ENCODE measurements at regions not wholly inside any gene's neighbourhood (a gene's known extent, or its start where the extent isn't known, plus 50 kb on each side); places are given as distances from the start of the nearest gene placed in this dataset.

DNA sequence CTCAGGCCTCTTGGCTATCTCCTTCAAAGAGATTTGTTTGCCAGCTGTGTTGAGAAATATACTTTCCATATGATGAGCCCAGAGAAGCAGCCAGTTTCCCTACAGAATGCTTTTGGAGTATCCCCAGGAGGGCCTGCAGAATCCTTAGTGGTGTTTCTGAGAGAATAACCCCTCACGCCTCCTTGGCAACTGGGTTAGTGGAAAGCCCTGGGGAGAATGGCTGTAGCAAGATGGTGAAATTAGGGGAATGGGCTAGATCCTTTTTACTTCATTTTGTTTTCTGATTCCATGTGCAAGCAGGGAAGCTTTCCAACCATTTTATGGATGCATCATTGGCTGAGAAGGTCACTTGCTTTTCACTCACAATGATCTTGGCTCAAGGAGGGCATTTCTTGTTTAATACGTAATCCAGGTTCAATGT is 364.6 kb downstream of the DMRT2 start:
- Histone ChIP-seq H4K20me1 (no peaks in the 10 kb centered on the region), H3K36me3 (no peaks in the 10 kb centered on the region), H3K9ac (no peak overlapping the region), H3K9me3 (replicated peaks in 1 of 11) (no peaks in the 10 kb centered on the region), H3K4me2 (no peak overlapping the region), H3K4me3 (no peak overlapping the region), H3K4me1 (no peaks in the 10 kb centered on the region), H3K27ac (no peak overlapping the region), H3K27me3 (no peaks in the 10 kb centered on the region)
- no peak for TF ChIP-seq Cebpa-rat (IDR thresholded peaks at IDR 0.05)

DNA sequence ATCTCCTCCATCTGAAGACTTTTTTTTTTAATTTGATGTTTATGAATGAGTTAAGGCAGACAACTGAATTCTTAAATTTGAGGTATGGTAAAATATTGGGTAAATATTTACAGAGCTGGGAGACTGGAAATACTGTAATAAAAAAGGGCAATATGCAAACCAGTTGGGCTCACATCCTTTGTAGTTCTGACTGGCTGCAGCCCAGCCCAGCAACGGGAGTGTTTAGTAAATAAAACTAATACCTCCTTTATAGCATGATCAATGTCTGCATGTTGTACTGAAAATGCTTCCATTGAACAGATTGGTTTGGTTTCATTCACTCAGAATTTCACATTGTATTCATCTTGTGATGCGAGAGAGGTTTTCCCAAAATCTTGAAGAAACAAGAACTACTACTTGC is 365.0 kb downstream of the DMRT2 start:
- Histone ChIP-seq H3K27me3 (no peaks in the 10 kb centered on the region), H3K9me3 (replicated peaks in 1 of 11) (no peaks in the 10 kb centered on the region), H3K27ac (no peak overlapping the region), H3K4me3 (no peak overlapping the region), H3K36me3 (no peaks in the 10 kb centered on the region), H3K4me2 (no peak overlapping the region), H3K9ac (no peak overlapping the region), H4K20me1 (no peaks in the 10 kb centered on the region), H3K4me1 (no peaks in the 10 kb centered on the region)
- TF ChIP-seq Cebpa-rat (IDR thresholded peaks at IDR 0.05), result no peak

DNA sequence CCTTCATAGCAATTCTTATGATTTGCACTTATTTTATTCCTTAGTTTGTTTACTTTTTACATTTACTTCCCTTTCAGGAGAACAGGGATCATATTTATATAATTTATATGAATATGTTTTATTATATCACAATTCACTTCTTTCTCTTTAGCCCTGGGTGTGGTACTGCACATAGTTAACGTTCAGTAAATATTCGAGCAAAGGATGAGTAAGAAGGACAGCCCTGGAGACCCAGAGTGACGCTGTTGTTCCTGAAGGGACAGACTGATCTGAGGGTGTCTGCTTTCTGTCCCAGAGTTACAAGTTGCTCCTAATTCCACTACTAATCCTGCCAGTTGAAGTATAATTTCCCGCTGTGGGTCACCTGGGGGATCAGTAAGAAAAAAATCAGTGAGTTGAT is 366.1 kb downstream of the DMRT2 start:
- Histone ChIP-seq H4K20me1 (no peaks in the 10 kb centered on the region), H3K4me2 (no peak overlapping the region), H3K4me3 (no peak overlapping the region), H3K9me3 (replicated peaks in 1 of 11) (no peaks in the 10 kb centered on the region), H3K9ac (no peak overlapping the region), H3K27ac (no peak overlapping the region), H3K36me3 (no peaks in the 10 kb centered on the region), H3K4me1 (no peaks in the 10 kb centered on the region), H3K27me3 (no peaks in the 10 kb centered on the region)
- TF ChIP-seq Cebpa-rat (IDR thresholded peaks at IDR 0.05), result no peak

DNA sequence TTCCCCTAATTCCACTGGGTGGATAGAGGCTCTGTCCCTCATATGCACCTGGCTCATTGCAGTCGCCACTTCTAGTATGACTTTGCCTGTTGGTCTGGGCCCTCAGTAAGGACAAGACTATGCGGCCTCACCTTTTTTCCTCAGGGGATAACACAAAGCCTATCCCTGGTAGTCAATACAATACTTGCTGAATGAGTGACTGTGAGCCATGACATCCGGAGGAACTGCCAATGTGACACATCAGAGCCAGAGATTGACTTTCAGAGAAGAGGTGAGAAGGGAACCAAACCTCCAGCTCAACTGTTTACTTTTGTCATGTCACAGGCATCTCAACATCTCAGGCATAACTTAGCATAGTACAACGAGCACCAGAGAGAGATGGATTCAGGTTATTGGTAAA is 371.3 kb downstream of the DMRT2 start:
- no peak overlapping the region for H3K27ac ChIP-seq
- TF ChIP-seq Cebpa-rat (IDR thresholded peaks at IDR 0.05), result no peak
- no peaks in the 10 kb centered on the region for H3K4me1 ChIP-seq
- H3K9me3 ChIP-seq (replicated peaks in 1 of 11), result peaks cover 6 to 15% (median 11%) of the 10 kb centered on the region in 11 experiments; a peak in 17 of 22 replicates
- no peaks in the 10 kb centered on the region for H3K27me3 ChIP-seq
- no peaks in the 10 kb centered on the region for H3K36me3 ChIP-seq
- H3K9ac ChIP-seq, result no peak overlapping the region
- no peak overlapping the region for H3K4me2 ChIP-seq
- no peaks in the 10 kb centered on the region for H4K20me1 ChIP-seq
- H3K4me3 ChIP-seq, result no peak overlapping the region

DNA sequence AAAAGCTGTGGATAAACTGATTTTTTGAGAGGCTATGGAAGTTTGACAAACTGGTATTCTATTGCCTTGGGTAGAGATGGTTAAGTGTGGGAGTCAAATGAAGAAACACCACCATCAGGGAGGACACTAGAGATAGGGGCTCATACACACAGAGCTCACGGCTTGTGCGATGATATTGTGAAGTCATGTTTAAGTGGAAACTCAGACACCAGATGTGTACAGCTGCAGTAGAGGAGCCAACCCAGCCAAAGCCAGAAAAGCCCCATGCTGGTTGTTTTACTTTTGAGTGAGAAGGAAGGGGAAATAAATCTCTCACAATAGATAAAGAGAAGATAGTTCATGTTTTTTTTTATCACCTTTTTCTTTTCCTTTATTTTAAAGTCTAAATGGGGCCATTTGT is 377.7 kb downstream of the DMRT2 start:
- Histone ChIP-seq H3K4me3 (no peak overlapping the region), H3K27ac (no peak overlapping the region), H3K9me3 (replicated peaks in 1 of 11) (peaks cover 6 to 15% (median 11%) of the 10 kb centered on the region in 11 experiments; a peak in 17 of 22 replicates), H3K36me3 (no peaks in the 10 kb centered on the region), H3K9ac (no peak overlapping the region), H3K27me3 (no peaks in the 10 kb centered on the region), H3K4me2 (no peak overlapping the region), H3K4me1 (no peaks in the 10 kb centered on the region), H4K20me1 (no peaks in the 10 kb centered on the region)
- TF ChIP-seq Cebpa-rat (IDR thresholded peaks at IDR 0.05), result no peak

DNA sequence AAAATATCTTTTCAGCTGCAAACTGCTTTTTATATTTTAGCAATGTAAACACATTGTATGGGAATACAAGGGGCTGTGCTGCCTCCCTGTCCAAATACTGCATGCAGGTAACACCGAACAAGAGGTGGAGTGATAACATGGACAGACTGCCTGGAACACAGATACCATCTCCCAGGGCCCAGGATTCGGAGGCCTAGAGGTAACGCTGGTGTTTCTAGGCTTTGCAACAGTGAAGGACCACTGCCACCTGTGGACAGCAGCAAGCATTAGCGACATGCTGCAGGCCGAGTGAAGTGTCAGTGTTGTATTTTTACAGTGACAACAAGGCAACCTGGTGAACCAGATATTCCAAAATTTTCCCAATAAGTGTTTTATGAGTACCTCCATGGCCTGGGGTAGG is 379.1 kb downstream of the DMRT2 start:
- Histone ChIP-seq H3K27ac (no peak overlapping the region), H3K9ac (no peak overlapping the region), H3K4me3 (no peak overlapping the region), H3K4me2 (no peak overlapping the region), H3K4me1 (no peaks in the 10 kb centered on the region), H3K36me3 (no peaks in the 10 kb centered on the region), H3K9me3 (replicated peaks in 1 of 11) (peaks cover 4 to 10% (median 9%) of the 10 kb centered on the region in 11 experiments; a peak in 17 of 22 replicates), H3K27me3 (no peaks in the 10 kb centered on the region), H4K20me1 (no peaks in the 10 kb centered on the region)
- TF ChIP-seq Cebpa-rat (IDR thresholded peaks at IDR 0.05), result no peak

DNA sequence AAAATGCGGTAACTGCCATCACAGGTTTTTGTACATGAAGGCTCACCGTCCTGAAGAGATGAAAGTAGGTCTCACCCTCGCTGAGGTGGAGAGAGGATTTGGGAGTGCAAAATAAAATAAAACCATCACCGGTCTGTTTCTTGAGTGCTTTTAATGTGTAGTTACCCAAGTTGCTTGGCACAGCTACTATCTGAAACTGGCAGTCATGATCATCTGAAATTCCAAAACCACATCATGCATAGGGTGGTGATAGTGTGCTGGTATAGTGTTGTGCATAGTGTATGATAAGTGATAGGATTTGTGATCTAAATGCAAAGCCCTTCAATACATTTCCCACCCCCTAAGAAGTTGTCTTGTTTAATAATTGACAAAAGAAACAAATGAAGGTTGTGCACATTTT is 381.3 kb downstream of the DMRT2 start:
- no peaks in the 10 kb centered on the region for H3K36me3 ChIP-seq
- H3K4me2 ChIP-seq, result no peak overlapping the region
- H3K9ac ChIP-seq, result no peak overlapping the region
- H3K27ac ChIP-seq, result no peak overlapping the region
- no peaks in the 10 kb centered on the region for H4K20me1 ChIP-seq
- no peaks in the 10 kb centered on the region for H3K4me1 ChIP-seq
- H3K9me3 ChIP-seq (replicated peaks in 1 of 11), result no peaks in the 10 kb centered on the region
- TF ChIP-seq Cebpa-rat (IDR thresholded peaks at IDR 0.05), result no peak
- H3K4me3 ChIP-seq, result no peak overlapping the region
- no peaks in the 10 kb centered on the region for H3K27me3 ChIP-seq

DNA sequence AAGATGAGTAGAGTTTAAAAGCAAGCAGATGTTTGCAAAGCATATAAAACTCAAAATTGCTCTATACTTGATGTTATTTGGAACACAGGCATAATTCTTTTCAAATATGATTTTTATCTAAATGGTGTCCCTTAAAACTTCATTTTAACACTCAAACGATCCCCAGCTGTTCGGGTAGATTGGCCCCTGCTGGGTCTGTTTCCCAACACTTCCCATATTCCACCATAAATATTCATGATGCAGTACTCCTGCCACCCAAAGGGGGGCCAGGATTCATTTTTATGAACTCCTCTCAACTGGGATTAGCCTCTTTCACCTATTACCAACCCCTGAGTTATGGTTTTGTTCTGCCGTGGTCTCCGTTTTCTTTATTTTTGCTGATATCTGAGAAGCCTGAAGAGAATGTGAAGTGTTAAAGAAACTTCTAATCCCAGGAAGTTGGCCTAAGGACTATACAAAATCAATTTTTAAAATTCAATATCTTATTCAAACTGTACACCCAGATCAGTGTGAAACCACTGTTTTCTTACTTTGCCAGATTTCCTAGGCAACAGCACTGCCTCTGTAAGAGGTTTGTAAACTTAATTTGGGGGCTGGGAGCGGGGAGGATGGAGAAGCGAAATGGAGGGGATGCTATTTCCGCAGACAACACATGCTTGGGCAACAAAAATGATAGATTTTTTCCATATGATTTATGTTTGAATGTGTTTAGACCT is 384.1 kb downstream of the DMRT2 start:
- H3K4me3 ChIP-seq, result no peak overlapping the region
- H3K4me1 ChIP-seq, result no peaks in the 10 kb centered on the region
- H3K9me3 ChIP-seq (replicated peaks in 1 of 11), result no peaks in the 10 kb centered on the region
- H3K27ac ChIP-seq, result no peak overlapping the region
- TF ChIP-seq Cebpa-rat (IDR thresholded peaks at IDR 0.05), result no peak
- H4K20me1 ChIP-seq, result no peaks in the 10 kb centered on the region
- H3K36me3 ChIP-seq, result no peaks in the 10 kb centered on the region
- H3K27me3 ChIP-seq, result no peaks in the 10 kb centered on the region
- no peak overlapping the region for H3K9ac ChIP-seq
- H3K4me2 ChIP-seq, result no peak overlapping the region

DNA sequence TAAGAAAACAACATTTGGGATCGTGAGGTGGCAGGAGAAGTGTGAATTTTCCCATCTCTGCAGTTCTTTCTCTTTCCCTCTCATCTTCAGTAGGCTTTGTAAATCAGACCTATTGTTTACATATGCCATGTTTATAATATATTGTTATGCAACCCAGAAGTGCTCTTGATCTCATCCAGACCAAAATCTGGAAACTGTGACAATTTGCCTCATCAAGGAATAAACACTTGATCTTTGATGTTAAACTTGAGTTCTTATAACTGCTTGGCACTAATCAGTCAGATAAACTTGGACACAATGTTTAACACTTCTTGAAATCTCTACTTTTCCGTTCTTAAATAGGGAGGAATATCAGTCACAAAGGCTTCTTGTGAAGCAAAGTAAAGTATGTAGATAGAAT is 384.7 kb downstream of the DMRT2 start:
- Histone ChIP-seq H3K4me3 (no peak overlapping the region), H3K27ac (no peak overlapping the region), H3K27me3 (no peaks in the 10 kb centered on the region), H4K20me1 (no peaks in the 10 kb centered on the region), H3K4me2 (no peak overlapping the region), H3K9ac (no peak overlapping the region), H3K36me3 (no peaks in the 10 kb centered on the region), H3K4me1 (no peaks in the 10 kb centered on the region), H3K9me3 (replicated peaks in 1 of 11) (no peaks in the 10 kb centered on the region)
- no peak for TF ChIP-seq Cebpa-rat (IDR thresholded peaks at IDR 0.05)

DNA sequence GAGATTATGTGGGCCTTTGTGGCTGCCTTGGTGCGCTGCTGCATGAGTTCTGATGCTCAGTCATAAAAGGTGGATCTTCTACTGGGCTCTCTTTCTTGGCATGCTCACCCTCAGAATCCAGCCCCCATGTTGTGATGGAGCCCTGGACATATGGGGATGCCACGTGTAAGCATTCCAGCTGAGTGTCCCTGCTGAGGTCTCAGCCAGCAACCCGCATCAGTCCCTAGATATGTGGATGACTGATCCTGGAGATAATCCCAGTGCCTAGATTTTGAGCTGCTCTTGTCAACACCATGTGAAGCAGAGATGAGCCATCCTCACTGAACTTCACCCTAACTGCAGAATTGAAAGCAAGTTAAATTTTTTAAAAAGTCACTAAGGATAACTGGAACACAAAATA is 390.1 kb downstream of the DMRT2 start:
- TF ChIP-seq Cebpa-rat (IDR thresholded peaks at IDR 0.05), result no peak
- H3K9ac ChIP-seq, result no peak overlapping the region
- H3K4me2 ChIP-seq, result no peak overlapping the region
- H3K4me1 ChIP-seq, result no peaks in the 10 kb centered on the region
- H4K20me1 ChIP-seq, result no peaks in the 10 kb centered on the region
- H3K27ac ChIP-seq, result no peak overlapping the region
- no peak overlapping the region for H3K4me3 ChIP-seq
- no peaks in the 10 kb centered on the region for H3K36me3 ChIP-seq
- no peaks in the 10 kb centered on the region for H3K27me3 ChIP-seq
- no peaks in the 10 kb centered on the region for H3K9me3 ChIP-seq (replicated peaks in 1 of 11)
